H54 (cell line): ENCODE measurements at regions not wholly inside any gene's neighbourhood (a gene's known extent, or its start where the extent isn't known, plus 50 kb on each side); places are given as distances from the start of the nearest gene placed in this dataset.

ENCODE experiments used
- DNase-seq: peaks from one replicate; pipeline ENCODE4 v3.0.0; 2011; ENCODE audit warnings: low spot score, mixed read lengths; ENCODE audit not compliant: insufficient read length
- FAIRE-seq: peaks from 3 replicates; lab custom pipeline; 2011; peaks lifted over from hg19 to GRCh38; lab: Jason Lieb, UNC
- POLR2A ChIP-seq: IDR thresholded peaks from 2 replicates; pipeline ENCODE4 v1.6.1; 2011; ENCODE audit warnings: low read depth, mild to moderate bottlenecking, low read length

DNA sequence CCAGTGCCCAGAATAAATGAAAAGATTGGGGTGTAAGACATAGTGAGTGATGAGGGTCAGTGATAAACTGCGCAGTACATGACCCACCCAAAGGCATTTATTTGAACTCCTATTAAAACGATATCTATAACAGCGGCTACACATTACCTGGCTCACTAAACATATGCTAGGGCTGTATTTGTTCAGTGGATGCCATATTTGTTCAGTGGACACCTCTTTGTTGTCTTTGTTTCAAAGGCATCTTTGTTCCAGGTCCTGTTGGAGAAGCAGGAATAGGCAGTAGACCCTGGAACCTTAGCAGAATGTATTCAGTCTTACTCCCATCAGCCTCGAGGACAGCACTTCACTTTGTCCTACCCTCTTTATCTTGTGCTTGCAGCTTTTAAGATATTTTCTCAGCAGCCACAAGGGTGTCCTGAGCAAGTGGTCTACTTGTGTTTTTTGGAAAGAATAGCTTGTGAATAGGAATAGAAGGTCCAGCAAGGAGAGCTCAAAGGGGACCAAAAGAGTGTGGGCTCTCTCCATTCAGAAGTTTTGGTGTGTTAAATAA is 650.8 kb upstream of the FANCL start:
- DNase-seq (no peak), FAIRE-seq (no peak)
- TF ChIP-seq POLR2A = no peak

DNA sequence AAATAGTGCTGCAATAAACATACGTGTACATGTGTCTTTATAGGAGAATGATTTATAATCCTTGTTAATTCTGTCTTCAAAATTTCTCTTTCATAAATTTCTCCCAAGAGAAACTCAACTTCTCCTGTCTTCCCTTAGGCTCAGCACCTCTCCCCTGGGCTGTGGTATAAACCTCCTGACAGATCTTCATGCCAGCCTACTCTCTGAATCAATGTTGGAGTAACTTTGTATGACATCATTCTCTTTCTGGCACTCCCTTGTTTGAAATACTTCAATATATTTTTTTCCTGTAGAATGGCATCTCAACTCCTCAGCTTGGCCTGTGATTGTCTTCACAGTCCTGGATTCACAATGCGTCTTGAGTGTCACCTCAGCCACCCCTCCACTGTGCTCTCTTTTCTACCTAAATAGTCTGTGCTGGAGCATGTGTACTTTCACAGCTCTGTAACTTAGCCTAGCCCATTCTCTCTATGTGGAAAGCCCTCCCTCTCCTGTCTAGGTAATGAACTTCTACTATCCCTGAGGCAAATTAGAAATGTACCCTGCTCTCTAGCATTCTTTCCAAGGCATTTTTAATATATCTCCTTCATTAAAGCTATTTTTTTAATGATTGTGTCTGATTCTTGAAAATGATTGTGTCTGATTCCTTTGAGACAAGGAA is 649.9 kb upstream of the FANCL start:
- FAIRE-seq (no peak), DNase-seq (no peak)
- no peak for TF ChIP-seq POLR2A

DNA sequence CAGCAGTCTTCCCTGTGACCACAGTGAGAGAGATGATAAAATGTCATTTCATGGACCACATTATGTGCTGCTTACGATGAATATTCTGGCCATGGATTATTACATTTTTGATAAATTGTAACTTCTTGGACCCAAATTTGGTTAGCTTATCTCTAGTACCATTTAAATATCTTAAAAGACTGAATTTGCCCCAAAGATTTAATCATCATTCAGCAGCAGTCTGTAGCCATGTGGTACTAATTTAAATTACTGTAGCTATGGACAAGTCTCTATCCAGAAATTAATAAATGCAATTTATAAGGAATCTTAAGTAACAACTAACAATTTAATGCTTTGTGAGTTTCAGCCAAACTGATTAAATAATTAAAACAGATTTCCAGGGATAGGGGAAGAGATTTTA is 644.9 kb upstream of the FANCL start:
- TF ChIP-seq POLR2A = no peak
- DNase-seq (no peak), FAIRE-seq (no peak)

DNA sequence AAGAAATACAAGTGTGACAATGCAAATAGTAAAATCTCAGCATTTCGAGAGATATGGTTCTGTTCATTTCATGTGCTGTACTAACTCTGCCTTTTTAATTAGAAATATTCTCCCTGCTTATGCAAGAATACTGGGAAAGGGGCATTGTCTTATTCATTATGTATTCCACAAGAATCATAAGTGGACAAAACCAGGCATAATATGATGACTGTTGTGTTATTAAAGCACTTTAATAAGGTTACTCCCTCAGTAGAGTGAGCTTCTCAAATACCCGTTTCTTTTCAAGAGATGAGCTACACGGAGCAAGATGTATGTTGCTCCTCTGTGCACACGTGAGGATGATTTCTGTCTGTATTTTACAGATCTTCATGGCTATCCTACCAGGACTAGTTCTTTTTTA is 638.7 kb upstream of the FANCL start:
- FAIRE-seq (no peak), DNase-seq (no peak)
- TF ChIP-seq POLR2A = no peak

DNA sequence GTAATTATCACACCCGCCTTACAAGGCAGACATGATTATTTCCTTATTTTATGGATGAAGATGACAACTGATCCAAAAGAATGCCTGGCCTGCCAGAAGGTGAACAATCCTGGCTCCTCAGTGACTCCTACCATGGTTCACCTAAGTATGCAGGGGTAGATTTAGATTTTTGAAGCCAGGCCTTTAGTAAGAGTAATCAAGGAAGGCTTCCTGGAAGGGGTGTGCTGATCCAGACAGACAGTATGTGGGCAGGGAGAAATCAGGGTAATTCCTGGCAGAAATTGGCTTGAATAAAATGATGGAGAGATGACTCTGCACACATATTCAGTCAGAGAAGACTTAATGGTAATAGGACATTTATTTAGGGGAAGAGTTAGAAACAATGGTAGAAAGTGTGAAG is 637.7 kb upstream of the FANCL start:
- DNase-seq = no peak
- FAIRE-seq = no peak
- TF ChIP-seq POLR2A = no peak

DNA sequence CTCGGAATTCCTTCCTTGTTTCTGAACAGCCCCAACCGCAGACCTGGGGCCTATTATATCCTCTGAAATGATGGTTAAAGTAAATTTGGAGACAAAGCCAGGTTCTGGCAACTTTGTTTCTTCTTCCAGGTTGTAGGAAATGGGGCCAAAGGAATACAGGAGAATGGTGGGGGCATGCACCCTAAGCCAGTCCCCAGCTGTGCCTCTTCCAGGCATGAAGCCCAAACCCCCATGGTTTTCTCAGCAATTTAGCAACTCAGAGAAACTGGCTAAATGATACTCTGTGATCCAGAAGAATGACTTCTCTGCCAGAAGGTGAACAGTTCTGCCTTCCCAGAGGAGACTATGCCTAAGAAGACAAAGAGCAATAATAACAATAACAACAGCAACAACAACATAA is 635.0 kb upstream of the FANCL start:
- DNase-seq (no peak), FAIRE-seq (no peak)
- no peak for TF ChIP-seq POLR2A

DNA sequence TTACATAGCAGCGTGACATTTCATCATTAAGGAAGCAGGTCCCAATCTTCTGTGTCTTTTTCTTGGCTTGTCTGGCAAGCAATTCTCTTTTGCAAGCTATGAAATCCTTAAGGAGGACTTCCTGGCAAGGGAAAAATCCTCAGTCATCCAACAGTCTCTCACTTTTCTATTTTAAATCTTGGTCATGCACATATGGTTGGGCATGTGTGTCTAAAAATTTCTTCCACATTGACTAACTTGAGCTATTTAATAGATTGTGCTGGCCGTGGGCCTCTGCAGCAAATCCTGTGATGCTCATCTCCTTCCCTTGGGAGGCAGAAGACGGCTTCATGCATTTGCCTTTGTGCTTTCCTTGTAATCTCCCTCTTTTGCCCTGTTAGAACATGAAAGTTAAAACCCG is 634.3 kb upstream of the FANCL start:
- no peak for FAIRE-seq
- DNase-seq = no peak

DNA sequence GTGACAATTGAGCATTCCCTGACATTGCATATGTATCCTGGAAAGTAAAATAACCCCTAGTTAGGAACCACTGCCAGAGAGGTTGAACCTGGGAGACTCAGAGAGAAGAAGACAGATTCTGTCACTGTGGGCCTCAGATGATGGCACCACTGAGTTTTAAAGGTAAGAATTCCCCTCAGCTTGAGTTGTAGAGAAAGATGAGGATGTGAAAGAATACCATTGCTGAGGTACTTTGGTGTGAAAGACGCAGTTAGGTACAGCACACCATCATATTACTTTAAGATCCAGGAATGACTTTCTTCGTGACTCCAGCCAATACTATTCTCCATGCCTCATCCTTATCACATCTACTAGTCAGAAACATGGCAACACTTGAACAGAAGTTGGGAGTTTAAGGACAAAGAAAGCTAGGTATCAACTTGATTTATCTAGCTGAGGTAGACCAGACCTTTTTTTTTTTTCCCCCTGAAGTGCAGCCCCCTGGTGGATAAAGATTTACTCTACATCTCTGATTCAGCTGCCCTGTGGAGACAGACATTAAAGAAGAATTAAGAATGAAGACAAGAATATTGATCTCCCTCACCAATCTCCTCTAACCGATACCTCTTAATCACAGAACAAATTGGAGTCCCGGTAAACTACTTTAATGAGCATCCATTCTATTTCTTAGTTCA is 630.5 kb upstream of the FANCL start:
- DNase-seq = no peak
- TF ChIP-seq POLR2A = no peak
- no peak for FAIRE-seq

More for the DNA sequence above, 634.3 kb upstream of the FANCL start:
- no peak for TF ChIP-seq POLR2A

DNA sequence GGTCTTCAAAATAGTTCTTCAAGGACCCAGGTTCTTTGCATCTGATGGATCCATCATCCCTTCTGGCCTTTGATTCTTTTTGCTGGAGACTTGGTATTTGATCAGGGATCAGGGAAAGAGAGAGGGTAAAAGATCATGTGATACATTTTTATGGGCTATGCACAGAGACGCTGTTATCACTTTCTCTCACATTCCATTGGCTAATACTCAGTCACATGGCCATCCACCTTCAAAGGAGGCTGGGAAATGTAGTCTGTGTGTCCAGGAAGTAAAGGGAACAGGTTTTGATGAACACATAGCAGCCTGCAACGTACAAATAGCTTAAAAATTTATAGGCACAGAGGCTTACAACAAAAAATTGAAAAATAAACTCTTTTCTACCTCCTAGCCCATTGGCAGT is 629.6 kb upstream of the FANCL start:
- DNase-seq (peak; percentile 0), FAIRE-seq (no peak)

DNA sequence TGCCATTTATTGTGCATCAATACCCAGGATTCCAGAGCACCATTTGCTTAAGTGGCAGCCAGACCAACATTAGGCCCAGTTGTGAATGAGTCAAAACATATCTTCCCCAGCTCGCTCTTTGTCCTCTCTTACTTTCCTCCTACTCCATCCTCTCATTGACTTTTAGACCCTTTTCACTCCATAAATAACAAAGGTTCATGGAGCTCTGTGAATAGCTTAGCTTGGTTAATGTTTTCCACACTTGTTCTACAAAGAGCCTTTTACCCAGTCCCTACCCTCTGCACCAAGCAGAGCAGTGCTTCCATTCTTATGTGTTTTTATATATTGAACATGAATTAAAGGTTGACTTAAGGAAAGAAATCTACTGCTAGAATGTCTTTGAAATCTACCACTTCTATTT is 625.8 kb upstream of the FANCL start:
- DNase-seq = no peak
- no peak for FAIRE-seq
- TF ChIP-seq POLR2A = no peak

More for the DNA sequence above, 629.6 kb upstream of the FANCL start:
- no peak for TF ChIP-seq POLR2A

DNA sequence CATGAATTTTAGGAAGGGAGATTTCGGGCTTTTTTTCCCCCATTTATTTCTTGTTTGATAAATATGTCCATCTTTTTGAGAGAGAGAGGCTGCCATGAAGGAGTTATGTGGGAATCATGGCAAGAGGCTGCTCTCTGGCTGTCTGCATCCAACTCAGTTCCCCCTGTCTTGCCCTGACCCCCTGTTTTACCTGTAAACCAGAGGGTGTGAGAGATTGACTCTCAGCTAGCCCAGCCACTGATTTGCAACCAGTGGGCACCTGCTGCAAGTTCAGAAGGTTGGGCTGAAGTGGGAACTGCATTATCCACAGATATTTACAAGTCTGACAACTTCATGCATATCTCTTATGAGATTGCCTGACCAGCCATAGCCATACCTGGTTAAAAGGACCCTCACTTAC is 625.4 kb upstream of the FANCL start:
- no peak for FAIRE-seq
- no peak for TF ChIP-seq POLR2A

DNA sequence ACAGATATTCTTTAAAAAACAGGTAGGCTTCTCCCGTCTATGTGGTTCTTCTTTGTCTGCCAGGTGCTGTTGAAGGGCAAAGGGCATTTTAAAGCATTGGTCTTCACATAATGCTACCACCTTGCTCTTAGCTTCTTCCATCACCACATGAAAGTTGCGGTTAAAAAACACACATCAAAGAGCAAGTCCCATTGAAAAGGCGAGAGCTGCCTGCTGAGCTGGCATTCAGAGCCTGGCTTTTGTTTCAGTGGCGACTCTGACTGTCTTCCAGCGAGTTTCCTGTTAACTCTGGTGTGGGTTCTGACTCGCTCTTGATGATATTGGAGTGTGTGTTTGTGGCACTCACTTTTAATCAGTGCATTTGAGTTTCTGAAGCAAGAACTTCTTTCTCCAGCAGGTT is 624.9 kb upstream of the FANCL start:
- DNase-seq (no peak), FAIRE-seq (no peak)
- no peak for TF ChIP-seq POLR2A

More for the DNA sequence above, 625.4 kb upstream of the FANCL start:
- no peak for DNase-seq

DNA sequence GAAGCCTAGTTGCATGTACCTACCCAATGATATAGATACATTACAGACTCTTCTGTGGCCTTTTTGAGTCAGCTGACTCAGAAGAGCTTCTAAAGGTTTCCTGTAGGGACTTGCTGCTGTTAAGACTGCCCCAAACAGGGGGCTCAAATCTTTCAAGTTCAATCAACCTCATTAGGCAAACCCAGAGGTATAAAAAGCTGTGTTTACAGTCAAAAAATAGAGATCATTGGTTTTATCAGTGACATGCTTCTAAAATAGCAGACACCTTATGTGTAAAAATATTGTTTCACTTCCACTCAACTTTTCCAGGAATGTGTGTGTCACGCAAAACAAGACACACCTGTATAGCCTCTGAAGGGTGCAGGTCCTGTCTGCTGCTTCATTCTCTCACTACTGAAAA is 624.3 kb upstream of the FANCL start:
- FAIRE-seq (no peak), DNase-seq (no peak)
- no peak for TF ChIP-seq POLR2A

DNA sequence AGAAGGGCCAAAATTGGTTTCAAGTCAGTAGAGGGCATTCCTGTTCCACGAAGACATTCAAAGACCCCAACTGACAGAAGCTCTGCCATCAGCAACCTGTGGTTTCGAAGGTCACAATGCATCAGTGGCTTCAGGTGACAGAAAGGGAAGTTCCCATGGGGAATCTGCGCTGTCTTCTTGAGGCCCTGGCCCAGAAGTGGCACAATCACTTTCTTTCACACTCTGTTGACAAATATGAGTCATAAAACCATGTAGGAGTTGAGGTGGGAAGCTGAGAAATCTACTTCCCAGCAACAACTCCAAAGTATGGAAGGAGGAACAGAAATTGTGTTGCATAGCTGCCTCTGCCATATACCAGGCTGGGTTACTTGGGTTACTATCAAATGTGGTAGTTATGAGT is 621.1 kb upstream of the FANCL start:
- DNase-seq (no peak), FAIRE-seq (no peak)
- TF ChIP-seq POLR2A = no peak

DNA sequence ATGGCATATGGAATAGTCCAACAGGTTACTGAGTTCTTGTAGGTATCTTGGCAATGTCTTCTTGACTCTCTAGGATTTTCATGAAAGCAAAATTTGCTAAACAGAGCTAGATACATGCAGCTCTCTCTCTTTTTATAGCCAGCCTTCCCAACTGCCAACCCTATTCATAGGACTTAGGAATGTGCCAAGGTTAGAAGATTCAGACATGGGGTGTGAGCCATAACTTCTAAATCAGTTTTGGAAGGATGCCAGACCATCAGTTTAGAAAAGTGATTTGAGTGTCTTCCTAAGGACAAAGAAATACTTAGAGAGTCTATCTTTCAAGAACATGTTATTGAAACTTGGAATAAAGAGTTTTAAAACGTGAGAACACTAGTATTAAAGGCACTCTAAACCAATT is 619.5 kb upstream of the FANCL start:
- DNase-seq (no peak), FAIRE-seq (no peak)
- no peak for TF ChIP-seq POLR2A
